GM23338 (cell line): ENCODE measurements at regions not wholly inside any gene's neighbourhood (a gene's known extent, or its start where the extent isn't known, plus 50 kb on each side); places are given as distances from the start of the nearest gene placed in this dataset.

Source experiments
- ATAC-seq: fragments of 200-7000 bp; cut with Tn5 transposase; 3 replicates; pipeline ENCODE4 v1.9.1; 2020
- DNase-seq: peaks from one replicate; pipeline ENCODE4 v3.0.0-alpha.2; 2015; ENCODE audit warnings: low spot score
- H2AFZ ChIP-seq: fragments of 200-600 bp; sonication (generic); 2 replicates; pipeline ENCODE4 v1.8.0; 2016; ENCODE audit warnings: antibody characterized with exemption, mild to moderate bottlenecking, moderate library complexity
- H3F3A ChIP-seq: fragments of 200-600 bp; sonication (generic); replicated peaks from 2 replicates; pipeline ENCODE4 v1.8.0; 2017; ENCODE audit warnings: antibody characterized with exemption, mixed run types, low read depth
- H3K27ac ChIP-seq: fragments of 200-600 bp; sonication (generic); 2 replicates; pipeline ENCODE4 v1.6.1; 2016; ENCODE audit warnings: low read depth
- H3K27me3 ChIP-seq: fragments of 200-600 bp; sonication (generic); 2 replicates; pipeline ENCODE4 v1.8.0; 2016; ENCODE audit warnings: mild to moderate bottlenecking, mixed run types, moderate library complexity; ENCODE audit not compliant: insufficient read depth
- H3K36me3 ChIP-seq: fragments of 200-600 bp; sonication (generic); 2 replicates; pipeline ENCODE4 v1.8.0; 2016; ENCODE audit warnings: mild to moderate bottlenecking; ENCODE audit not compliant: insufficient read depth
- H3K4me1 ChIP-seq: fragments of 200-600 bp; sonication (generic); 2 replicates; pipeline ENCODE4 v1.8.0; 2016; ENCODE audit warnings: mild to moderate bottlenecking, moderate library complexity; ENCODE audit not compliant: insufficient read depth
- H3K4me2 ChIP-seq: fragments of 200-600 bp; sonication (generic); 2 replicates; pipeline ENCODE4 v1.7.1; 2017; ENCODE audit warnings: mixed run types
- H3K4me3 ChIP-seq: fragments of 200-600 bp; sonication (generic); 2 replicates; pipeline ENCODE4 v1.6.1; 2016; ENCODE audit warnings: mixed run types
- H3K79me2 ChIP-seq: fragments of 200-600 bp; sonication (generic); replicated peaks from 2 replicates; pipeline ENCODE4 v1.8.0; 2017; ENCODE audit warnings: mild to moderate bottlenecking; ENCODE audit not compliant: insufficient read depth
- H3K9me2 ChIP-seq: fragments of 200-600 bp; sonication (generic); 2 replicates; pipeline ENCODE4 v1.8.0; 2017; ENCODE audit not compliant: insufficient read depth
- H4K20me1 ChIP-seq: fragments of 200-600 bp; sonication (generic); replicated peaks from 2 replicates; pipeline ENCODE4 v1.8.0; 2017; ENCODE audit warnings: mild to moderate bottlenecking; ENCODE audit not compliant: insufficient read depth
- H3K27ac Mint-ChIP-seq: 2 replicates; pipeline ENCODE4 v1.8.0; 2020; ENCODE audit warnings: inconsistent platforms, mild to moderate bottlenecking, moderate library complexity, mixed read lengths
- H3K27me3 Mint-ChIP-seq: 3 replicates; pipeline ENCODE4 v1.8.0; 2022; ENCODE audit warnings: low read depth, mild to moderate bottlenecking, moderate library complexity, mixed read lengths, inconsistent platforms; ENCODE audit not compliant: insufficient read depth, poor library complexity
- H3K36me3 Mint-ChIP-seq: 3 replicates; pipeline ENCODE4 v1.8.0; 2021; ENCODE audit warnings: low read depth, mild to moderate bottlenecking, inconsistent platforms, moderate library complexity, mixed read lengths
- H3K4me1 Mint-ChIP-seq: 3 replicates; pipeline ENCODE4 v1.8.0; 2020; ENCODE audit warnings: mild to moderate bottlenecking, inconsistent platforms, mixed read lengths
- H3K4me3 Mint-ChIP-seq: 3 replicates; pipeline ENCODE4 v1.8.0; 2021; ENCODE audit warnings: moderate library complexity, mild to moderate bottlenecking, inconsistent platforms, mixed read lengths
- H3K9me3 Mint-ChIP-seq: 3 replicates; pipeline ENCODE4 v1.8.0; 2020; ENCODE audit warnings: moderate library complexity, mild to moderate bottlenecking, inconsistent platforms, mixed read lengths
- CREB1 ChIP-seq: fragments of 250-450 bp; sonication (Bioruptor Pico); IDR thresholded peaks from 2 replicates; pipeline ENCODE4 v1.5.0; 2020; ENCODE audit warnings: low read depth, mild to moderate bottlenecking, moderate library complexity
- EZH2 ChIP-seq: fragments of 200-600 bp; sonication (generic); IDR thresholded peaks from one replicate; pipeline ENCODE4 v1.8.0; 2017; ENCODE audit warnings: antibody characterized with exemption, mild to moderate bottlenecking, low read depth; ENCODE audit not compliant: unreplicated experiment
- EZH2phosphoT487 ChIP-seq: fragments of 200-600 bp; sonication (generic); IDR thresholded peaks from one replicate; pipeline ENCODE4 v1.8.1; 2018; ENCODE audit warnings: antibody characterized with exemption; ENCODE audit not compliant: unreplicated experiment
- JUNB ChIP-seq: IDR thresholded peaks from one replicate; pipeline ENCODE4 v1.6.1; 2016; ENCODE audit warnings: antibody characterized with exemption; ENCODE audit not compliant: unreplicated experiment
- NANOG ChIP-seq: IDR thresholded peaks from 2 replicates; pipeline ENCODE4 v1.6.1; 2016; ENCODE audit warnings: antibody characterized with exemption, borderline replicate concordance
- POLR2AphosphoS5 ChIP-seq: IDR thresholded peaks from 2 replicates; pipeline ENCODE4 v1.6.1; 2016; ENCODE audit warnings: antibody characterized with exemption, low read depth
- ZNF114 ChIP-seq: fragments of 250-450 bp; sonication (Bioruptor Pico); IDR thresholded peaks from 2 replicates; pipeline ENCODE4 v1.5.0; 2020; ENCODE audit warnings: mild to moderate bottlenecking, moderate library complexity
- ZNF331 ChIP-seq: fragments of 250-450 bp; sonication (Bioruptor Pico); IDR thresholded peaks from 2 replicates; pipeline ENCODE4 v1.5.0; 2020; ENCODE audit warnings: low read depth, mild to moderate bottlenecking, moderate library complexity
- TF ChIP-seq, protein P1 (sequence below), 2 experiments: fragments of 200-600 bp in 1 of 2; sonication (generic) in 1 of 2; conservative IDR thresholded peaks; 2 replicates each; pipeline versions ENCODE4 v1.5.1 to v1.6.1; 2016 to 2017; ENCODE audit warnings: antibody characterized with exemption in 2 of 2, low read depth in 2 of 2, mild to moderate bottlenecking in 2 of 2, moderate library complexity in 1 of 2
- TF ChIP-seq, protein P2 (sequence below): IDR thresholded peaks from one replicate; pipeline ENCODE4 v1.6.1; 2018; ENCODE audit warnings: antibody characterized with exemption; ENCODE audit not compliant: unreplicated experiment
- TF ChIP-seq, protein P3 (sequence below): fragments of 250-450 bp; sonication (Bioruptor Pico); IDR thresholded peaks from 2 replicates; pipeline ENCODE4 v1.5.0; 2020; ENCODE audit warnings: mild to moderate bottlenecking, moderate library complexity

DNA sequence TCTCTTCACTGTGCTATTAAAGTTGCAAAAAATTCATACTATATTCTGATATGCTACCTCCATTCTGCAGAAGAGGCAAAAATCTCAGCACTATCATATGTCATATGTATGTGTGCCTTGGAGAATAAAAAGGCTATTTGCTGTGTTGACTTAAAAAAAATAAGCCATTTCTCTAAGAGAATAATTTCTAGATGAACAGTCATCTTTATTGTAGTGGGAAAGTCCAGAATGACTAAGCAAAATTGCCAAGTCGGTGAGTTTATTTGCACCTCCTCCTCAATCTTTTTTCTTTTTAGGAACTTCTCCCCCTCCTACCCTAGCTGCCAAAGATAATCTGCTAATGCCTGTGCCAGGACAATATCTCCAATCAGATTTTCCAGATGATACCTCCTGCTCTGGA lies 353.8 kb upstream of the FAR2 start:
- Mint-ChIP-seq H3K4me1 (0 out of 3 replicates have a peak, but pooled peaks cover 3% of the 10 kb centered on the region), H3K27me3 (no peaks in the 10 kb centered on the region), H3K4me3 (no peak overlapping the region), H3K36me3 (no peaks in the 10 kb centered on the region), H3K9me3 (no peaks in the 10 kb centered on the region), H3K27ac (no peak overlapping the region)
- Histone ChIP-seq H3K36me3 (no peaks in the 10 kb centered on the region), H3K4me1 (0 out of 2 replicates have a peak, but pooled peaks cover 4% of the 10 kb centered on the region), H2AFZ (no peak overlapping the region), H3K4me2 (no peak overlapping the region), H3K9me2 (peaks cover 16% of the 10 kb centered on the region), H3K27ac (no peak overlapping the region), H3K4me3 (no peak overlapping the region), H3K27me3 (no peaks in the 10 kb centered on the region), H4K20me1 (no peaks in the 10 kb centered on the region), H3F3A (no peaks in the 10 kb centered on the region), H3K79me2 (no peaks in the 10 kb centered on the region)
- TF ChIP-seq NANOG = no peak
- no peak for TF ChIP-seq JUNB
- no peak for TF ChIP-seq ZNF114 (CRISPR knock-in tag)
- TF ChIP-seq EZH2 = no peak
- TF ChIP-seq, protein P1, sequence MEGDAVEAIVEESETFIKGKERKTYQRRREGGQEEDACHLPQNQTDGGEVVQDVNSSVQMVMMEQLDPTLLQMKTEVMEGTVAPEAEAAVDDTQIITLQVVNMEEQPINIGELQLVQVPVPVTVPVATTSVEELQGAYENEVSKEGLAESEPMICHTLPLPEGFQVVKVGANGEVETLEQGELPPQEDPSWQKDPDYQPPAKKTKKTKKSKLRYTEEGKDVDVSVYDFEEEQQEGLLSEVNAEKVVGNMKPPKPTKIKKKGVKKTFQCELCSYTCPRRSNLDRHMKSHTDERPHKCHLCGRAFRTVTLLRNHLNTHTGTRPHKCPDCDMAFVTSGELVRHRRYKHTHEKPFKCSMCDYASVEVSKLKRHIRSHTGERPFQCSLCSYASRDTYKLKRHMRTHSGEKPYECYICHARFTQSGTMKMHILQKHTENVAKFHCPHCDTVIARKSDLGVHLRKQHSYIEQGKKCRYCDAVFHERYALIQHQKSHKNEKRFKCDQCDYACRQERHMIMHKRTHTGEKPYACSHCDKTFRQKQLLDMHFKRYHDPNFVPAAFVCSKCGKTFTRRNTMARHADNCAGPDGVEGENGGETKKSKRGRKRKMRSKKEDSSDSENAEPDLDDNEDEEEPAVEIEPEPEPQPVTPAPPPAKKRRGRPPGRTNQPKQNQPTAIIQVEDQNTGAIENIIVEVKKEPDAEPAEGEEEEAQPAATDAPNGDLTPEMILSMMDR (conservative IDR thresholded peaks at IDR 0.05; ENCODE audit: low read depth in 2 of 2) = no peak
- no peak for TF ChIP-seq POLR2AphosphoS5
- TF ChIP-seq CREB1 (CRISPR knock-in tag) = no peak
- TF ChIP-seq, protein P2, sequence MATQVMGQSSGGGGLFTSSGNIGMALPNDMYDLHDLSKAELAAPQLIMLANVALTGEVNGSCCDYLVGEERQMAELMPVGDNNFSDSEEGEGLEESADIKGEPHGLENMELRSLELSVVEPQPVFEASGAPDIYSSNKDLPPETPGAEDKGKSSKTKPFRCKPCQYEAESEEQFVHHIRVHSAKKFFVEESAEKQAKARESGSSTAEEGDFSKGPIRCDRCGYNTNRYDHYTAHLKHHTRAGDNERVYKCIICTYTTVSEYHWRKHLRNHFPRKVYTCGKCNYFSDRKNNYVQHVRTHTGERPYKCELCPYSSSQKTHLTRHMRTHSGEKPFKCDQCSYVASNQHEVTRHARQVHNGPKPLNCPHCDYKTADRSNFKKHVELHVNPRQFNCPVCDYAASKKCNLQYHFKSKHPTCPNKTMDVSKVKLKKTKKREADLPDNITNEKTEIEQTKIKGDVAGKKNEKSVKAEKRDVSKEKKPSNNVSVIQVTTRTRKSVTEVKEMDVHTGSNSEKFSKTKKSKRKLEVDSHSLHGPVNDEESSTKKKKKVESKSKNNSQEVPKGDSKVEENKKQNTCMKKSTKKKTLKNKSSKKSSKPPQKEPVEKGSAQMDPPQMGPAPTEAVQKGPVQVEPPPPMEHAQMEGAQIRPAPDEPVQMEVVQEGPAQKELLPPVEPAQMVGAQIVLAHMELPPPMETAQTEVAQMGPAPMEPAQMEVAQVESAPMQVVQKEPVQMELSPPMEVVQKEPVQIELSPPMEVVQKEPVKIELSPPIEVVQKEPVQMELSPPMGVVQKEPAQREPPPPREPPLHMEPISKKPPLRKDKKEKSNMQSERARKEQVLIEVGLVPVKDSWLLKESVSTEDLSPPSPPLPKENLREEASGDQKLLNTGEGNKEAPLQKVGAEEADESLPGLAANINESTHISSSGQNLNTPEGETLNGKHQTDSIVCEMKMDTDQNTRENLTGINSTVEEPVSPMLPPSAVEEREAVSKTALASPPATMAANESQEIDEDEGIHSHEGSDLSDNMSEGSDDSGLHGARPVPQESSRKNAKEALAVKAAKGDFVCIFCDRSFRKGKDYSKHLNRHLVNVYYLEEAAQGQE = no peak
- ATAC-seq = no peak
- no peak for DNase-seq

DNA sequence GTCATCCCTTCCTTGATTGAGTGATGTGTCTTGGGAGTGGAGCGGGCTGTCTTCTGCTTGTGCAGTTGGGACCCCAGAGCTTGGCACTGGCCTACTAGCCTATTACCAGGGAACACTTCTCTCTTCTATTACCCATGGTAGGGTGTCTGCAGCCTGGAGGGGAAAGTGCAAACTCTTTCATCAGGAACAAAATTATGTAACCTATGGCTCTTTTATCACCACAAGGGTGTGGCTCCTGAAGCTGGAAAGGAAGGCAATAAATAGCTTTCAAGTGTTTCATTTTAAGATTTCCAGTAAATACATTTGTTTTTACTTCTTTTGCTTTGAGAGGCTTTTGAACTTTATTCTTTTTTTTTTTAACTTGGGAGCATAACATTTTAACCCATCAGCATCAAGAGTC lies 349.7 kb upstream of the FAR2 start:
- Mint-ChIP-seq H3K36me3 (no peaks in the 10 kb centered on the region), H3K27me3 (no peaks in the 10 kb centered on the region), H3K27ac (no peak overlapping the region), H3K9me3 (no peaks in the 10 kb centered on the region), H3K4me1 (no peaks in the 10 kb centered on the region), H3K4me3 (no peak overlapping the region)
- Histone ChIP-seq H3K4me3 (no peak overlapping the region), H3K79me2 (no peaks in the 10 kb centered on the region), H3F3A (no peaks in the 10 kb centered on the region), H3K27ac (no peak overlapping the region), H3K36me3 (no peaks in the 10 kb centered on the region), H3K27me3 (no peaks in the 10 kb centered on the region), H4K20me1 (no peaks in the 10 kb centered on the region), H2AFZ (no peak overlapping the region), H3K4me1 (no peaks in the 10 kb centered on the region), H3K9me2 (peaks cover 9% of the 10 kb centered on the region; the same call in 1 of the 2 replicates), H3K4me2 (no peak overlapping the region)
- no peak for DNase-seq
- no peak for ATAC-seq
- no peak for TF ChIP-seq EZH2phosphoT487
- no peak for TF ChIP-seq ZNF114 (CRISPR knock-in tag)
- TF ChIP-seq, protein P3, sequence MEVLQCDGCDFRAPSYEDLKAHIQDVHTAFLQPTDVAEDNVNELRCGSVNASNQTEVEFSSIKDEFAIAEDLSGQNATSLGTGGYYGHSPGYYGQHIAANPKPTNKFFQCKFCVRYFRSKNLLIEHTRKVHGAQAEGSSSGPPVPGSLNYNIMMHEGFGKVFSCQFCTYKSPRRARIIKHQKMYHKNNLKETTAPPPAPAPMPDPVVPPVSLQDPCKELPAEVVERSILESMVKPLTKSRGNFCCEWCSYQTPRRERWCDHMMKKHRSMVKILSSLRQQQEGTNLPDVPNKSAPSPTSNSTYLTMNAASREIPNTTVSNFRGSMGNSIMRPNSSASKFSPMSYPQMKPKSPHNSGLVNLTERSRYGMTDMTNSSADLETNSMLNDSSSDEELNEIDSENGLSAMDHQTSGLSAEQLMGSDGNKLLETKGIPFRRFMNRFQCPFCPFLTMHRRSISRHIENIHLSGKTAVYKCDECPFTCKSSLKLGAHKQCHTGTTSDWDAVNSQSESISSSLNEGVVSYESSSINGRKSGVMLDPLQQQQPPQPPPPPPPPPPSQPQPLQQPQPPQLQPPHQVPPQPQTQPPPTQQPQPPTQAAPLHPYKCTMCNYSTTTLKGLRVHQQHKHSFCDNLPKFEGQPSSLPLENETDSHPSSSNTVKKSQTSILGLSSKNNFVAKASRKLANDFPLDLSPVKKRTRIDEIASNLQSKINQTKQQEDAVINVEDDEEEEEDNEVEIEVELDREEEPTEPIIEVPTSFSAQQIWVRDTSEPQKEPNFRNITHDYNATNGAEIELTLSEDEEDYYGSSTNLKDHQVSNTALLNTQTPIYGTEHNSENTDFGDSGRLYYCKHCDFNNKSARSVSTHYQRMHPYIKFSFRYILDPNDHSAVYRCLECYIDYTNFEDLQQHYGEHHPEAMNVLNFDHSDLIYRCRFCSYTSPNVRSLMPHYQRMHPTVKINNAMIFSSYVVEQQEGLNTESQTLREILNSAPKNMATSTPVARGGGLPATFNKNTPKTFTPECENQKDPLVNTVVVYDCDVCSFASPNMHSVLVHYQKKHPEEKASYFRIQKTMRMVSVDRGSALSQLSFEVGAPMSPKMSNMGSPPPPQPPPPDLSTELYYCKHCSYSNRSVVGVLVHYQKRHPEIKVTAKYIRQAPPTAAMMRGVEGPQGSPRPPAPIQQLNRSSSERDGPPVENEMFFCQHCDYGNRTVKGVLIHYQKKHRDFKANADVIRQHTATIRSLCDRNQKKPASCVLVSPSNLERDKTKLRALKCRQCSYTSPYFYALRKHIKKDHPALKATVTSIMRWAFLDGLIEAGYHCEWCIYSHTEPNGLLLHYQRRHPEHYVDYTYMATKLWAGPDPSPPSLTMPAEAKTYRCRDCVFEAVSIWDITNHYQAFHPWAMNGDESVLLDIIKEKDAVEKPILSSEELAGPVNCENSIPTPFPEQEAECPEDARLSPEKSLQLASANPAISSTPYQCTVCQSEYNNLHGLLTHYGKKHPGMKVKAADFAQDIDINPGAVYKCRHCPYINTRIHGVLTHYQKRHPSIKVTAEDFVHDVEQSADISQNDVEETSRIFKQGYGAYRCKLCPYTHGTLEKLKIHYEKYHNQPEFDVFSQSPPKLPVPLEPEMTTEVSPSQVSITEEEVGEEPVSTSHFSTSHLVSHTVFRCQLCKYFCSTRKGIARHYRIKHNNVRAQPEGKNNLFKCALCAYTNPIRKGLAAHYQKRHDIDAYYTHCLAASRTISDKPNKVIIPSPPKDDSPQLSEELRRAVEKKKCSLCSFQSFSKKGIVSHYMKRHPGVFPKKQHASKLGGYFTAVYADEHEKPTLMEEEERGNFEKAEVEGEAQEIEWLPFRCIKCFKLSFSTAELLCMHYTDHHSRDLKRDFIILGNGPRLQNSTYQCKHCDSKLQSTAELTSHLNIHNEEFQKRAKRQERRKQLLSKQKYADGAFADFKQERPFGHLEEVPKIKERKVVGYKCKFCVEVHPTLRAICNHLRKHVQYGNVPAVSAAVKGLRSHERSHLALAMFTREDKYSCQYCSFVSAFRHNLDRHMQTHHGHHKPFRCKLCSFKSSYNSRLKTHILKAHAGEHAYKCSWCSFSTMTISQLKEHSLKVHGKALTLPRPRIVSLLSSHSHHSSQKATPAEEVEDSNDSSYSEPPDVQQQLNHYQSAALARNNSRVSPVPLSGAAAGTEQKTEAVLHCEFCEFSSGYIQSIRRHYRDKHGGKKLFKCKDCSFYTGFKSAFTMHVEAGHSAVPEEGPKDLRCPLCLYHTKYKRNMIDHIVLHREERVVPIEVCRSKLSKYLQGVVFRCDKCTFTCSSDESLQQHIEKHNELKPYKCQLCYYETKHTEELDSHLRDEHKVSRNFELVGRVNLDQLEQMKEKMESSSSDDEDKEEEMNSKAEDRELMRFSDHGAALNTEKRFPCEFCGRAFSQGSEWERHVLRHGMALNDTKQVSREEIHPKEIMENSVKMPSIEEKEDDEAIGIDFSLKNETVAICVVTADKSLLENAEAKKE = no peak
- no peak for TF ChIP-seq CREB1 (CRISPR knock-in tag)
- TF ChIP-seq ZNF331 = no peak
- TF ChIP-seq EZH2 = no peak
- TF ChIP-seq JUNB = no peak
